Jurkat, Clone E6-1 (cell line): ENCODE measurements at regions not wholly inside any gene's neighbourhood (a gene's known extent, or its start where the extent isn't known, plus 50 kb on each side); places are given as distances from the start of the nearest gene placed in this dataset.
"Not testable (repeated sequence)": the region's sequence is repeated elsewhere in the genome, so short reads cannot be mapped to it uniquely, and the experiment has no call there.

Source experiments
- DNase-seq: peaks from one replicate; pipeline ENCODE4 v3.0.0-alpha.2; 2011; ENCODE audit warnings: low read depth, low spot score
- H3K4me3 ChIP-seq: 2 replicates; pipeline ENCODE4 v1.5.1; 2011; ENCODE audit warnings: mild to moderate bottlenecking, low read length, control low read depth, moderate library complexity

DNA sequence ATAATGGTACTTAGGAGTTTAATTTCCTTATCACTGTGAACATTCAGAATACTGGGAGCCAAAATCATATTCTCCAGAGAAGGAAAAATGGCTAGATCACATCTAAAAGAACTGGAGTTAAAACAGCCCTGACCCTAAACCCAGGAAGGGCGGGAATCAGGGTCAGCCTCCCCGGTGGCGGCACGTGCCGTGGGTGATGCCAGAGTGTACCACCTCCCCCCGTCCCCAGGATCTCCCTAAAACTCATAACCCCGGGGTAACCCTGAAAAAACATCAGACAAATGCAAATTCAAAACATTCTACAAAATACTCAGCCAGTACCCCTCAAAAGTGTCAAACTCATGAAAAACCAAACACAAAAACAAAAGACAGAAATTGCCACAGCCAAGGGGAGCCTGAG, 148.3 kb downstream of the DLL1 start:
- no peak overlapping the region for H3K4me3 ChIP-seq
- DNase-seq = no peak

DNA sequence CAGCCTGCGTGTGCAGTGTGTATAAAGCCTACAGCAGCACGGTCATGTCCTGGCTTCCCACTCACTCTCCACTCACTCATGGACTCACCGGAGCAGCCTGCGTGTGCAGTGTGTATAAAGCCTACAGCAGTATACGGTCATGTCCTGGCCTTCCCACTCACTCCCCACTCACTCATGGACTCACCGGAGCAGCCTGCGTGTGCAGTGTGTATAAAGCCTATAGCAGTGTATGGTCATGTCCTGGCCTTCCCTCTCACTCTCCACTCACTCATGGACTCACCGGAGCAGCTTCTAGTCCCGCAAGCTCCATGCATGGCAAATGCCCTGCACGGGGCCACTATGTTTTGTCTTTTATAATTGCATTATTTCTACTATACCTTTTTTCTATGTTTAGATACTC, 149.8 kb downstream of the DLL1 start:
- DNase-seq, H3K4me3 ChIP-seq: not testable (repeated sequence)

DNA sequence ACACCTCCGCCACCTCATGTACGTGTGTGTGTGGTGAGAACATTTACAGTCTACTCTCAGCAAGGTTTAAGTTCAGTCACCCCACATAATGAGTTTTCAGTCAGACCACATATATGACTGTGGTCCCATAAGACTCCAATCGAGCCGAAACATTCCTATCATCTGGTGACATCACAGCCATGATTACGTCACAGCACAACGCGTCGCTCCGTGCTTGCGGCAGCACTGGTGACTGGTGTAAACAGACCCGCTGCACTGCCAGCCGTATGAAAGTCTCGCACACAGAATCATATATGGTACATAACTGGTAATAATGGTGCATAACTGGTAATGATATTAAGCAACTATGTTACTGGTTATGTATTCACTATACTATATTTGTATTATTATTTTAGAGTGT, 150.7 kb downstream of the DLL1 start:
- H3K4me3 ChIP-seq = no peak overlapping the region
- no peak for DNase-seq

DNA sequence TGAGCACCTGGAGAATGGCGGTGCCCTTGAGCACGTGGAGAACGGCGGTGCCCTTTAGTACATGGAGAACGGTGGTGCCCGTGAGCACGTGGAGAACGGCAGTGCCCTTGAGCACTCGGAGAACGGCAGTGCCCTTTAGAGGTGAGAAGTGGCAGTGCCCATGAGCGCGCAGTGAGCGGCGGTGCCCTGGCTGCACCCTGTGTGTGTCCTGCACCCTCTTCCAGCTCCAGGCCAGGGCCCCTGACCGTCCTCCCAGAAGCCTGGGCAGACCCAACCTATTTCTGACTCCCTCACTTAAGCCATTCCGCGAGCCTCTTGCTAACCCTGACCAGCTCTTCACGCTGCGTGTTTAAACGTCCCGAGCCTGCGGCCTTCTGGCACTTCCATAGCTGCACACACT, 151.3 kb downstream of the DLL1 start:
- no peak for DNase-seq
- H3K4me3 ChIP-seq = no peak overlapping the region

DNA sequence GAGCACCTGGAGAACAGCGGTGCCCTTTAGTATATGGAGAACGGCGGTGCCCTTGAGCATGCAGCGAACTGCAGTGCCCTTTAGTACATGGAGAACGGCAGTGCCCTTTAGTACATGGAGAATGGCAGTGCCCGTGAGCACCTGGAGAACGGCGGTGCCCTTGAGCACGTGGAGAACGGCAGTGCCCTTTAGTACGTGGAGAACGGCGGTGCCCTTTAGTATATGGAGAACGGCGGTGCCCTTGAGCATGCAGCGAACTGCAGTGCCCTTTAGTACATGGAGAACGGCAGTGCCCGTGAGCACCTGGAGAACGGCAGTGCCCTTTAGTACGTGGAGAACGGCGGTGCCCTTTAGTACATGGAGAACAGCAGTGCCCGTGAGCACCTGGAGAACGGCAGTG, 151.8 kb downstream of the DLL1 start:
- DNase-seq, H3K4me3 ChIP-seq: not testable (repeated sequence)

DNA sequence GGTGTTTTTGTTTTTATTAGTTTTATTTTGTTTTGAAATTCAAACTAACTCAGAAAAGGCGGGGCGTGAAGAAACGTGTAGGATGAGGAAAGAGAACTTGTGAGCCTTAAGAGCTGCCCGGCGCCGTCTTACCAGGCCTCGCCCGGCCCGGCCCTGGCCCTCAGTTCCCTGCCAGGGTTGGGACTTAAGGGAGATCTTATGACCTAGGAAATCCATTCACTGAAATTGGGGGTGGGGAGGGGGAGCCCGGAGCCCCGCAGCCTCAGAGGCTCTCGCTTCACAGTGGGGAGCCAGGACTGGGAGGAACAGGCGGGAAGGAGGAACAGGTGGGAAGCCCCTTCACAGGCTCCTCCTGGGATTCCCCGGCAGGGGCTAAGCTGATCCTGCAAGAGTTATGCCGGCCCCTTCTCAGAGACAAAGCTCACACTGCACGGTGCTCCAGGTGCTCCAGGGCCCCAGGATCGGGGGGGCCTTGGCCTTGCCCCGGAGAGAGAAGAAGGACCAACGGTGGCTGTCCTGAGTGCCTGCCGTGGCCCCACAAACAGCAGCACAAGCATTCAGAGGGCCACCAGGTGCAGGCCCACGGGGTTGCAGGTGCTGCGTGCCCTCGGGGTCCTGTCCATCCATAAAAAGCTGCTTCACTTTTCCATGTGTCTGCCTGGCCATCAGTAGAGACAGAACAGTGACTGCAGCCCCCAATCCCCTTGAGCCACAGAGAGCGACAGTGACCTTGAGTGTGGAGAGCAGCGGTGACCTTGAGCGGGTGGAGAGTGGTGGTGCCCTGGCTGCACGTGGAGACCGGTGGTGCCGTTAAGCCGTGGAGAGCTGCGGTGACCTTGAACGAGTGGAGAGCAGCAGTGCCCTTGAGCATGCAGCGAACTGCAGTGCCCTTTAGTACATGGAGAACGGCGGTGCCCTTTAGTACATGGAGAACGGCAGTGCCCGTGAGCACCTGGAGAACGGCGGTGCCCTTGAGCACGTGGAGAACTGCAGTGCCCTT, 152.7 kb downstream of the DLL1 start:
- DNase-seq = no peak
- no peak overlapping the region for H3K4me3 ChIP-seq

DNA sequence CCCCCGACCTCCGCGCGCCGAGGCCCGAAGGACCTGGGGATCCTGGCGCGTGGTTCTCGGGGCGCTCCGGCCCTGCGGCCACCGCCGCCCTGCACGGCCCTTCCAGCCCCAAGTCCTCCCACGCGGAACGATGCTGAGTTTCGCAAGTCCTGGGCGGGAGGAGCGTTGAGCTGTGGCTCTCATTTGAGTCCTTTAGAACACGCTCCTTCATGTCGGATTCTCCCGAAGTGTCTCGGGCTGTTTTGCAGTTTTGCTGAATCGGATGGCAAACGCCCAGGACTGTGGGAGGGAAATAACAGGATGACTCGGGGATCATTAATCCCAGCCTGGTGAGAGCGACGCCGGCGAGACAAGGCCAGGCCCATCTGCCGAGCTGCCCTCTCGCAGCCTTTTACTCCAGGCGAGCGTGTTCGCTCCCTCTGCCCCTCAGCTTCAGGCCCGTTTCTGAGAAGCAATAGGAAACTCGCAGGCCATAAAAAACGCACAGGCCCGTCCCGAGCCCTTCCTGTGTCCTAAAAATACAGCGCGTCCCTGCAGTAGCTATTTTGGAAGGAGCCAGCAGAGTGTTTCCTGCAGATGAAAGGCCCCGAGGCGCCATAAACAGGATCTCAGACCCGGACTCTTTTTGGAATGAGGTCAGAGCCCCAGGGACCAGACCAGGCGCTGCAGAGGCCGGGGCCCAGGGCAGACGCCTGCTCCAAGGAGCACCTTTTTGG, 153.5 kb downstream of the DLL1 start:
- H3K4me3 ChIP-seq = no peak overlapping the region
- DNase-seq = no peak

DNA sequence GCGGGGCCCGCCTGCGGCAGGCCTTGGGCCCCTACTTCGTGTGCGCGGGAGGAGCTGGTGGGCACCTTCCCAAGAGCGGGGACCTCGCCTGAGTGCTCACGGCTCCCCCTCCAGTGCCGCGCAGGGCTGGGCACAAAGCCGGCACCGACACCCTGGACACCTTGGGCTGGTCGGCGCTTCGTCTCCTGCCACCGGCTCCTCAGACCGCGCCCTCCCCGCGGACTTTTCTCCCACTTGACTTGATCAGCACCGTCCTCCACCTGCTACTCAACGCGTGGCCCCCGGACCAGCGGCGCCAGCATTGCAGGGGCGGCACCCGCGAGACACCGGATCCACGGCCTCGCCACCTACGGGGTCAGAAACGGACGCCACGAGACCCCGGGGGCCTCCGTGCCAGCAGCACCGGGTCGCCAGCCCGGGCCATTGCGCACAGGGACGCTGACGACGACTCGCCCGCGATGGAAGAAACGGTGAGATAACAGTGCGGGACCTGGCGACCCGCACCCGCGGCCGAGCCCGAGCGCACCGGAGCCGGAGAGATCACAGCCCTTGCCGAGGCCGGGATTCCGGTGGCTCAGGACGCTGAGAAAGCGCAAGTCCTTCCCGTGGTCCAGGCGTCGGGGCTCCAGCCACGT, 154.2 kb downstream of the DLL1 start:
- no peak overlapping the region for H3K4me3 ChIP-seq
- no peak for DNase-seq

DNA sequence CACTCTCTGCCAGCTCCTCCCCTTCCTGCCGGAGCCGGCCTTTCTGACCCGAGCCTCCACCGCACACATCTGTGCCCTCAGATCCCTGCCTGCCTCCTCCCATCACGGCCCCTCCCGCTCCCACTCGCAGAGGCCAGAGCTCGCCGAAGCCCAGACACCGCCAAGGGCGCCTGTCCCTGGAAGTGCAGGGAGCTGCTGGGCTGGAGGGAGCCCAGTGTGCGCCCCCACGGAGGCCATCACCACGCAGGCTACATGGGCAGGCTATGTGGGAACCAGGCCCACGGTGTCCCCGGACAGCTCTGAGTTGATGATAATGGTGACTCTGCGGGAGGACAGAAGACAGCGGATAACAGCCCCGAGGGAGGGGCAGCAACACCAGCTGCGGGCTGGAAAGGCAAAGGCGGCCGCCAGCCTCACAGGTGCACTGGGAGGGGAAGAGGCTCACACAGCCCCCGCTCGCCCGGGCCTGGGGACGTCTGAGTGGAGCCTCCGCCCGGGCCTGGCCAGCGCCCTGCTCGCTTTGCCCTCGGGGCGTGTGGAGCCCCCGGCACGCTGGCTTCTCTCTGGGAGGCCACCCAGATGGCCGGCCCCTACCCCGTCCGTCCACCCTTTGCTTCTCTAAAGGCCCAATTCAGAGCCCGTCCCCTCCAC, 154.9 kb downstream of the DLL1 start:
- DNase-seq = no peak

DNA sequence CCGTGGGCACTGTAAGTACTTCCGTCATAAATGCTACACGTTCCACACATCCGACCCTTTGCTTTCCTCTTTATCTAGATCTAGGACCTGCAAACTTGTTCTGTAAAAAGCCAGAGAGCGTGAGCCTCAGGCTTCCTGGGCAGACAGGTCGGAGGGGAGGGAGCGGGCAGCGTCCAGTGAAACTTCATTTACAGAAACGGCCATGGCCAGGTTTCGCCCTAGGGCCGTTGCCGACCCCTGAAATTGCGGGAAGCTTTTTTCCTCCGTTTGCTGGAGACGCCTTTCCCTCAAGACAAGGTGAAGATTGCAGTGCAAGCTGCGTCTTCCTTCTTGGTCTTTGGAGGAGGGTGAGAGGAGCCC, 155.4 kb downstream of the DLL1 start:
- H3K4me3 ChIP-seq = no peak overlapping the region

More for the DNA sequence above, 154.9 kb downstream of the DLL1 start:
- H3K4me3 ChIP-seq = no peak overlapping the region

DNA sequence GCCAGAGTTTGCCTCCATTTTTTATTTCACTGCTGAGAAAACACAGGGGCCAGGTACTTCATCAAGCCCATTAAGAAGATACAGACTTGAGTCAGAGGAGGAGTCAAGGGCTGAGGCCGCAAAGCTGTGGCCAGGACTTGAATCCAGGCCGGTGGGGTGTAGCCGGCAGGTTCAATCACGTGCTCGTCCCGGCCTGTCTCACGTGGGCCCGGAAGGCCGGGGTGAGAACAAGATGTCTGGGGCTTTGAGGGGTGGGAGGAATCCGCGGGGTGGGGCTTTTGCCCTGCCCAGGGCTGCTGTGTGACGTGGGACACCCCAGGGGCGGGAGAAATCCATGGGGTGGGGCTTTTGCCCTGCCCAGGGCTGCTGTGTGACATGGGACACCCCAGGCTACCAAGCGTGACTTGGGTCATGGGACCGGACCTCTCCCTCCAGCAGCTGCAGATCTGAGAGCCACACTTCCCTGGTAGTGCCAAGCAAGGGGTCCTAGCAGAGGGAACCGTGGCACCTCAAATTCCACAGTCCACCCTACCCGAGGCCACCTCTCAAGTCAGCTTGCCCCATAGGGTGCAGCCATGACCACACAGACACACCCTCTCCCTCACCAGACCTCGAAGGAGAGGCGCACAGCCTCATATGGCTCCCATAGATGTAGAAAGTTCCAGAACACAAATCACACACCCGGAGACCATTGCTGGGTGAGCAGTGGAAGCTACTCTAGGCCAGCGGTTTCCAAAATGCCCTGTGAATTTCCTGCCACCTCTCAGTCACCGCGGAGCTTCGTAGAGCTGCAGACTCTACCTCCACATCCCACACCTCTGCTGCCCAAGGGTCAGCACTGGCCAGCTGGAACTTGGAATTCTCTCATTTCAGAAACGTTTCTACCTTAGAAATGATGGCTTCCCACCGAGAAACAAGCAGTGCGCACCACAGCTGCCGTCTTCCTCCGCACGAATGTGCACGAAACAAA, 156.1 kb downstream of the DLL1 start:
- no peak for DNase-seq
- no peak overlapping the region for H3K4me3 ChIP-seq

More for the DNA sequence above, 155.4 kb downstream of the DLL1 start:
- no peak for DNase-seq

DNA sequence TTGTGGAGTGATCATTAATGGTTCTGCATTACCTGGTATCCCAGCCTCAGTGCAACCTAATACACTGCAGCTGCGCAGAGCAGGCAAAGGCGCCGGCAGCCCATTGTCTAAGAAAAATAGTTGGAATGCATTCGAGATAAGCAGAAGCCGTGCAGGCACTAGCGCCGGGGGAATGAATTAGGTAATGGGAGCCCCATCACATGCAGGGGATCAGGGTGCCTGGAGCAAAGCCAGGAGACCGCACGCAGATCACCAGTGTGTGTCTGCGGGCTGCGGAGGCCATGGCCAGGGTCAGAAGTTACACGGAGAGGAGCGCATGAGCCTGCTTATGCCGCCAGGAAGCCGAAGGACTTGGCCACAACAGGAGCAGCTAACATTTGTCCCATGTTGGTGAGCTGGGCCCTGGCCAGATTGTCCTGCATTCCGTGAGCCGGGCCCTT, 156.8 kb downstream of the DLL1 start:
- DNase-seq = no peak
- no peak overlapping the region for H3K4me3 ChIP-seq

DNA sequence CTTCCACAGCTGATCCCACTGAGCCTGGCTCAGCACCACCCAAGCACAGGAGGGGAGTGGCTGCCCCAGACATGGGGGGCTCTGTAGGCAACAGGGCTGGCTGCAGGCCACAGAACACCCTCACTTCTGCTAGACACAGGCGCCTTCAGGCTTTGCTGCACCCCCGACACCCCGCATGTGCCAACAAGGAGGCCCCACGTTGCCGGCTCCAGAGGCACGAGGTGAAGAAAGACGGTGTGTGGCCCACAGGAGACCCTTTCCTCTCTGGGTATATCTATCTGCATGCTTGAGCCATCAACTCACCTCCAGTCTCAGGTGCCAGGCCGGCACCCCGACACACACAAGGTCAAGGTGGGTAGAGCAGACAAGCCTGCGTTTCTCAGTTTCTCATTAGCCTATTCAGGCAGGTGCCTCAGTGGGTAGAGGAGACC, 158.3 kb downstream of the DLL1 start:
- DNase-seq = no peak
- no peak overlapping the region for H3K4me3 ChIP-seq

DNA sequence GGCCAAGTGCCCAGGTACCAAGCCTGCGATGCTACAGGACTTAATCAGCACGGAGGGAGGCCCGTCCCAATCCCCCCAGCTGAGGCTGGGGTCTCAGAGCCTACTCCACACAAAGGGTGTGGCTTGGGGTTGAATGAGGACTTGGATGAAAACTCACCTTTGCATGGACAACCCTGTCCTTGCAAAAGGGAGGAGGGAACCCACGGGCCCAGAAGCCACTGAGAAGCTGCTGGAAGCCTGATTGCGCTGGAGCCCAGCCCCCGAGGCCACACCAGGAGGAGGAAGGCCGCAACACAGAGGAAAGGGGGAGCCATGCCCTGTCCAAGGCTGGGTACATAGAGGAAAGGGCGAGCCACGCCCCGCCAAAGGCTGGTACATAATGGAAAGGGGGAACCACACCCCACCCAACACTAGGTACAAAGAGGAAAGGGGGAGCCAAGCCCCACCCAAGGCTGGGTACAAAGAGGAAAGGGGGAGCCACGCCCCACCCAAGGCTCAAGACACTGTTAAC, 158.8 kb downstream of the DLL1 start:
- DNase-seq = no peak
- H3K4me3 ChIP-seq = no peak overlapping the region

DNA sequence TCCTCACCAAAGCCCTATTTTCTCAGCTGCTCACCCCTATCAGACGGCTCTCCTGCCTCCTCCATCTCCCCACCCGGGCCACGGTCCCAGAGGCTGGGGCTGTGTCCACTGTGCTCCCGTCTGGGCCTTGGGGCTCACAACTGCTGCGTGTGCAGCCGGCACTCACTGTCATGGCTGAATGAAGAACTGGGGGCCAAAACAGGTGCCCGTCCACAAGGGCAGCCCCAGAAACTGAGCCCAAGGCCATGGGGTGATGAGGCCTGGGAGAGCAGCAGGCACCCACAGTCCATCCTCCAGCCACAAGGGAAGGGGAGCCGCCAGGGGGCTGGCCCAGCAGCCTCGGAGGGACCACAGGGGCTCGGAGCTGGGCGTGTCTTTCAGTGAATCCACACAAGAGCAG, 159.5 kb downstream of the DLL1 start:
- DNase-seq = no peak
- no peak overlapping the region for H3K4me3 ChIP-seq

DNA sequence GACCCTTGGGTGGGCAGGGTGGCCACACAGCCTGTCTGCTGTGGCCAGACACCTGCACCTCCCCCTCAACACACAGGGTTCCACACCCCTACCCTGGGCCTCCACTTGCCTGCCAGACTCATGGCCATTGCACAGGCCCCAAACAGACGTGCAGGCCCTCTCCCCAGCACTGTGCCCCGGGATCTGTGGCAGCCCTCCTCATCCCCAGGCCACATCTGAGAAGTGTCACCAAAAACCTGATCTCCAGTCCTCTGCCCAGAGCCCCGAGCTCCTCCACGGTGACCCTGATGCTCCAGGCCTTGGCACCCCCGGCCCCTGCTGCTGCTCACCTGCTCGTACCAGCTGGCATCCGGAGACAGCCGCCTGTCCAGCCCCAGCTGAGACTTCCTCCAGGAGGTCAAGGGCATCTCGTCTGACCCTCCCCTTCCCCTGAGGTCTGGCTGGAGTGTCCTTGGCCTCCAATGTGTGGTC, 160.1 kb downstream of the DLL1 start:
- DNase-seq = no peak
- H3K4me3 ChIP-seq = no peak overlapping the region

DNA sequence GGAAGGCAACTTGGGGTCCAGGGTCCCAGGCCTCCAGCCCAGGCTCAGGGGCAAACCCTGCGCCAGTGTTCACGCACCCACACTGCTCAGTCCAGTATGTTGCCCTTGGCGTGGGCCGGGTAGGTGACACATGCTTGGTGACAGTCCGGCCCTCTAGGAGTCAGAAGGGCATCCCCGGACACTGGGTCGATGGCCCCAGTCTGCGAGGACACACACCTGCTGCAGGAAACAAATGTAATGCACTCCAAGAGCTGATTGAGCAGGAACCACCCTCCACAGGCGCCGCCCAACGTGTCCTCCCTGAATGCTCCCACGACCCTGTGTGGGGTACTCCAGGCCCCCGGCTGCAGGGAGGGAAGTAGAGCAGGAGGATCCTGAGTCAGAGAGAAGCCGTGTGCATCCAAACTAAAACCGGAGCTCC, 160.7 kb downstream of the DLL1 start:
- DNase-seq = no peak
- no peak overlapping the region for H3K4me3 ChIP-seq

DNA sequence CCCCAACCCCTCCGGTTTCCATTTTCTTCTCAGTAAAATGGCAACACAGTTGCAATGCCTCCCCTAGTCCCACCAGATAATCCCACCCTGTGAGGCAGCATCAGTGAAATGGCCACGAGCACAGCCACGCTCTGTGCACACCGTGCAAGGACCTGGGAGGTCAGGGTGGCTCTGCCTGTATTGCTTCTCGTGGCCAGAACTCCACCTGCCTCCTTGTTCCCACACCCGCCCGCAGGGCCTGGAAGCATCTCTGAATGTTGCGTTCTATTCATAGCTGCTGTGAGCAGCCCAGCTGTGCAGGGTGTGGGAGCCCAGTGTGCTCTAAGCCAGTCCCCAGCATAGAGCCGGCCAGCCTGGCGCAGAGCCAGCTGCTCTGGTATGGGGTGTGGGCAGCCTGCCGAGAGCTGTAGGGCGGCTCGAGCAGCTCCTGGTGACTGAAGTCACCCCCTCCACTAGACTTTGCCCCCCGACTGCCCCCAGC, 161.1 kb downstream of the DLL1 start:
- no peak for DNase-seq
- no peak overlapping the region for H3K4me3 ChIP-seq
